AG04449 (cell line): ENCODE measurements at regions not wholly inside any gene's neighbourhood (a gene's known extent, or its start where the extent isn't known, plus 50 kb on each side); places are given as distances from the start of the nearest gene placed in this dataset.

Experiments
- CTCF ChIA-PET: fragments of 350-600 bp; formaldehyde crosslinking; extraction: SDS; loops from one replicate; lab custom pipeline; 2021; ENCODE audit warnings: antibody characterized with exemption; lab: Yijun Ruan, JAX
- POLR2A ChIA-PET: fragments of 400-600, 350-600 bp; formaldehyde crosslinking; extraction: SDS; loops from one replicate; lab custom pipeline; 2020; ENCODE audit warnings: antibody characterized with exemption, inconsistent platforms; lab: Yijun Ruan, JAX
- DNase-seq: peaks from one replicate; pipeline ENCODE4 v3.0.0-alpha.2; 2010; ENCODE audit warnings: low read depth, low spot score
- H3K4me3 ChIP-seq: 2 replicates; pipeline ENCODE4 v1.5.1; 2011; ENCODE audit warnings: low read depth, mild to moderate bottlenecking, control low read depth, low read length
- CTCF ChIP-seq: IDR thresholded peaks from one replicate; pipeline ENCODE4 v1.5.1; 2011; ENCODE audit warnings: mild to moderate bottlenecking, moderate library complexity, low read length, control low read depth, inconsistent platforms; ENCODE audit not compliant: insufficient read depth; ENCODE audit errors: missing control alignments

- no peak for DNase-seq
- ChIA-PET CTCF (no interaction called here), POLR2A (no interaction called here)
- no peak overlapping the region for H3K4me3 ChIP-seq
- no peak for TF ChIP-seq CTCF
Observed at GRCh38 chr1:48077795-48078222, 80.6 kb upstream of the TRABD2B start.

- no peak for TF ChIP-seq CTCF
- ChIA-PET CTCF (no interaction called here), POLR2A (no interaction called here)
- no peak overlapping the region for H3K4me3 ChIP-seq
- no peak for DNase-seq
Observed at GRCh38 chr1:48076017-48076416, 78.8 kb upstream of the TRABD2B start.

- POLR2A ChIA-PET: no interaction called here
- CTCF ChIA-PET: no interaction called here
- no peak for DNase-seq
- H3K4me3 ChIP-seq: no peak overlapping the region
- TF ChIP-seq CTCF: no peak
Observed at GRCh38 chr1:48073798-48074530, 76.8 kb upstream of the TRABD2B start.

GRCh38 chr1:48071513-48071912 lies 74.3 kb upstream of the TRABD2B start:
- H3K4me3 ChIP-seq: no peak overlapping the region
- ChIA-PET POLR2A (no interaction called here), CTCF (no interaction called here)
- no peak for TF ChIP-seq CTCF
- DNase-seq: no peak

- no peak for TF ChIP-seq CTCF
- H3K4me3 ChIP-seq: no peak overlapping the region
- POLR2A ChIA-PET: no interaction called here
- no peak for DNase-seq
- CTCF ChIA-PET: no interaction called here
Observed at GRCh38 chr1:48070396-48070750, 73.2 kb upstream of the TRABD2B start.

- TF ChIP-seq CTCF: no peak
- H3K4me3 ChIP-seq: no peak overlapping the region
- DNase-seq: no peak
- ChIA-PET CTCF (interaction anchor here (1.0 kb wide), 1 partner anchor 9 kb away, joined by 4 read pairs; no protein-coding TSS in a partner anchor), POLR2A (no interaction called here)
Observed at GRCh38 chr1:48069662-48070395, 72.6 kb upstream of the TRABD2B start.
